NCI-H524 treated with DMSO at 0.1 percent for 48 hours (cell line): ENCODE measurements at regions not wholly inside any gene's neighbourhood (a gene's known extent, or its start where the extent isn't known, plus 50 kb on each side); places are given as distances from the start of the nearest gene placed in this dataset.
"Not testable (repeated sequence)": the region's sequence is repeated elsewhere in the genome, so short reads cannot be mapped to it uniquely, and the experiment has no call there.

Experiments used
- DNase-seq: peaks from one replicate; lab custom pipeline; 2025; lab: John Stamatoyannopoulos, UW

DNA sequence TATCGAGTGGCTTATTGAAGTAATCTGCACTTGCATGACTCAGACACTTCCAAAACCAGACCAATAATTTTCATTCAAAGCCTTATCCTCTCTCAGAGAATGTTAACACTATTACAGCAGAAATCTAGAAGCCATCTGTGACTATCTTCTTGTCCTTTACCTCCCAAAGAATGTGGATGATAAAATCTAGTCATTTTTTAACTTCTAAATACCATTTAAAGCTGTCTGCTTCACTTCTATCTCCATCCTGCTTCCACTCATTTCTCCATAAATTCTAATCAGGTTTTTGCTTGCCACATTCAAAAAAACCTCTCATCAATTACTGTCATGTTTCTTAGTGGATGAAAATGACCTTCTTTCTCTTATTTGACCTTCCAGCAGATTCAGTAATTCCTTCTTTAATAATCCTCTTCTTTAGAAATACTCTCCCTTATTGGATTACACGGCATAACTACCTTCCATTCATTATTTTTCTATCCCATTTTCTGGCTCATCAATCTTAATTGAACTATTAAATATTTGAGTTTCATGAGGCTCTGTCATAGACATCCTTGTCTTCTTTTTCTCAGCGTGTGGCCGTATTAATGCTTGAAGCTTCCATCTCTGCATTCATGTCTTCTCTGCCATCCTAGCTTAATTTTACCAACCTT lies 1999.4 kb downstream of the MRPL39 start:
- DNase-seq: no peak

- DNase-seq: no peak
Measured at GRCh38 chr21:23601549-23601948, 2005.7 kb downstream of the MRPL39 start.

DNA sequence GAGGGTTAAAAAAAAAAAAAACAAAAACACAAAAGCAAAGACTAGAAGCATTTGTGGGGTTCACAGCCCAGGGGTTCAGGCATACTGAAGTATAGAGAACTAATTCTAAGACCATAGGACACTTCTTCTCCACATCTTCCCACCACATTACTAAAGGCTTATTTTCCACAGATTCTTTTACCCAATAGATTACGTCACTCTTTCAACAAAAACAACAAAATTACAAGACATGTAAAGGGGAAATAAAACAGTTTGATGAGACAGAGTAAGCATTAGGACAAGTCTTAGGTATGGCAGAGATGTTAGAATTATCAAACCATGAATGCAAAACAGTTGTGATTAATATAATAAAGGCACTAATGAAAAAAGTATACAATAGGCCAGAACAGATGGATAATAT lies 2013.7 kb downstream of the MRPL39 start:
- DNase-seq: no peak

DNA sequence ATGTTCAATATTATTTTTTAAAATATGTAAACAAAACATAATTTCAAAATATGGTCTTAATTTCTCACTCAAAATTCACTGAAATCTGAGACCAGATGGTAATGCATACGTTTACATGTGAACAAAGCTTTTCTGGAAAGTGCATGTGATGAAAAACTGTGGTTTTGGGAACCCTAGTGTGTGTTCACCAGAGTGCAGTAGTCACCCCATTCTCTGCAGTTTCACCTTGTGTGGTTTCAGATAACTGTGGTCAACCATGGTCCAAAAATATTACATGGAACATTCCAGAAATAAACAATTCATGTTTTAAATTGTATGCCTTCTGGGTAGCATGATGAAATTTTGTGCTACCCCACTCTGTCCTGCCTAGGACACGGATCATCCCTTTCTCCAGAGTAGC lies 2021.9 kb downstream of the MRPL39 start:
- DNase-seq: no peak

DNA sequence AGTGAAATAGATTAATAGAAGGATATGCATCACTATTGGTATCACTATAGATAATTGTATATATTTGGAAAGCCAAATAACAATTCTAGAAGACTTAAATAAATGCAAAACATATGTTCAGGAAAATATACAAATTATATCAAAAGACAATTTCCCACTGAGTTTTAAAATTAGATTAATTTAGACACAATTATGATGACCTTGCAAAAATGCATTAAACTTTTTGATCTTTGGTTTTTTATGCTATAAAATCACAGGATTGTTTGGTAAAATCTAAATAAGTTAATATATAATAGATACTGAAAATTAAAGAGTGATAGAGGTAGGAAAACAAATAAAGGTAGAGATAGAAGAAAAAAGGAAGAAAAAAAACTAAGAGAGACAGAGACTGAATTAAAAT lies 2027.7 kb downstream of the MRPL39 start:
- no peak for DNase-seq

DNA sequence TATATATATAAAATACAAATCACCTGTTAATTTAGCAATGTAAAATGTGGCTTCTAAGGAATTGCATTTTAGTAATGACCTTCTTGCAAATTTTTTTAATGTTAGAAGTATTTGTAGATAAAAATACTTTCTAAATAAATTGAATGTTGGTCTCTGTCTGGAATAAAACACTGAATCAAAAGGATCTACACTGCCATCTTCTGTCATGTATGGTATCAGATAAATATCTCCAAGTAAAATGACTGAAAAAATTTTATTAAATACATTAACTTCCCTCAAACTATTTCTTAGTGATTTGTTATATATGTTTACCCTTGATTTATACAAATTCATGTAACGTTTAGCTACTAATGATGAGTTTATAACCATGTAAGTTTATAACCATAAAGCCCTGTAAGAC lies 2029.3 kb downstream of the MRPL39 start:
- DNase-seq: no peak

DNA sequence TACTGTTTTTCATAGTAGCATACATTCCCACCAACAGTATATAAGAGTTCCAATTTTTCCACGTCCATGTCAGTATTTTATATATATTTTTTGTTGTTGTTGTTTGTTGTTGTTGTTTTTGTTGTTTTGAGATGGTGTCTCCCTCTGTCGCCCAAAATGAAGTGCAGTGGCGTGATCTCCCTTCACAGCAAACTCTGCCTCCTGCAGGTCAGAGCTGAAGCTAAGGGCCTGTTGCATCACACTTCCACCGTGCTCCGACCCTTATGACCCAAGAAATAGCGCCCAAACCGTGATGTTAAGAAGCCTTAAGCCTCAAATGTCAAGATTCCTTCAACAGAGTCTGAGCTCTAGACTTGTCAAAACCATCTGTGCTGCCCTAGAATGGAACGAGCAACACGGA lies 2032.3 kb downstream of the MRPL39 start:
- DNase-seq: no peak

DNA sequence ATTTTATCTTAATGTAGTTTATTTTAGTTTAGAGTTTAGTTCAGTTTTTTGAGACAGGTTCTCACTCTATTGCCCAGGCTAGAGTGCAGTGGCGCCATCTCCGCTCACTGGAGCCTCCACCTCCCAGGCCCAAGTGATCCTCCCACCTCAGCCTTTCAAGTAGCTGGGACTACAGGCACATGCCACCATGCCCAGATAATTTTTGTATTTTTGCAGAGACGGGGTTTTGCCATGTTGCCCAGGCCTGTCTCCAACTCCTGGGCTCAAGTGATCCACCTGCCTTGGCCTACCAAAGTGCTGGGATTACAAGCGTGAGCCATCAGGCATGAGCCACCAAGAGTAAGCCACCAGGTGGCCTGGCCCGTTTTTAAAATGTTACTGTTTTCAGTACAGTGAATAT lies 2058.4 kb downstream of the MRPL39 start:
- not testable (repeated sequence) for DNase-seq

DNA sequence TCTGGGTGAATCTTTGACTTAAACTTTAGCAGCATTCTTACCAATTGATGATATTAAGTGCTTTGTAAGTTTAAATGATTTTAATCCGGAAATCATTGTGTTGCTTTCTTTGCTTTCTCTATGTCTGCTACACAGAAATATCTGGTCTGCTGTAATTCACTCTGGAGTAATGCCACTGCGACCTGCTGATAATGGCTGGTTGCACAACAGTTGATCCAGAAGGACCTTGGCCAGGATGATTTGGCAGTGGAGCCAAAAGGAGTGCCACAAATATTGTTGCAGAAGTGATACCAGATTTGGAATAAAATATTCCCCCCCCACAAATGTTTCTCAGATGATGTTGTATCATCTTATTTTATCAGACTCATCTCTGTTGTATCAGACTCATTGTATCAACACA lies 2063.9 kb downstream of the MRPL39 start:
- no peak for DNase-seq

- no peak for DNase-seq
Measured at GRCh38 chr21:23542097-23542496, 2065.2 kb downstream of the MRPL39 start.

DNA sequence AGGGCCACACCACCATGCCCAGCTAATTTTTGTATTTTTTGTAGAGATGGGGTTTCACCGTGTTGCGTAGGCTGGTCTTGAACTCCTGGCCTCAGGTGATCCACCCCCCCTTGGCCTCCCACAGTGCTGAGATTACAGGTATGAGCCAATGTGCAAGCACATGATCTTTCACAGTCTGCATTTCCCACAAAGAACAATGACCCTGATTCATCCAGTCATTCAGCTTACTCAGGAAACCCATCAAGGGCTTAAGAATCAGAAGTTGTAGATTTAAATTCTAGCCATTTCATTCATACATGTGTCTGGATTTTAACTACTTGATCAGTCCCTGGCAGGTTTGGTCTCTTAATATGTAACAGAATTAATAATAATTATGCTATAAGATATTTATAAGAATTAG lies 2065.7 kb downstream of the MRPL39 start:
- DNase-seq: no peak

DNA sequence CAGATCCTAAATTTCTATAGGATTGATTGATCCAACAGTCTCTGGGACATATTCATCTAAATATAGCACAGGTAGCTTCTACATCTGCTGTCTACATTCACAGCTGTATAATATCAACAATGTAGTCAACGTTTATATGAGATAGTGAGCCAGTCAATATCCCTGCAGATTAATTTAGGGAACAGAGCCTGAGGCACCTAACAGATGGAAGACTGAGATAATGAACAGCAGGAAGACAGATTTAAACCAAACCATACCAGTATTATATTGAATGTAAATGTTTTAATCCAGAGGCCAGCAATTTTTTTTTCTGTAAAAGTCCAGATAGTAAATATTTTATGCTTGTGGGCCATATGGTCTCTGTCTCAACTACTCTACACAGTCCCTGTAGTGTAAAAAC lies 2072.4 kb downstream of the MRPL39 start:
- peak; percentile 80 for DNase-seq

- DNase-seq: no peak
Measured at GRCh38 chr21:23531444-23531843, 2075.8 kb downstream of the MRPL39 start.

DNA sequence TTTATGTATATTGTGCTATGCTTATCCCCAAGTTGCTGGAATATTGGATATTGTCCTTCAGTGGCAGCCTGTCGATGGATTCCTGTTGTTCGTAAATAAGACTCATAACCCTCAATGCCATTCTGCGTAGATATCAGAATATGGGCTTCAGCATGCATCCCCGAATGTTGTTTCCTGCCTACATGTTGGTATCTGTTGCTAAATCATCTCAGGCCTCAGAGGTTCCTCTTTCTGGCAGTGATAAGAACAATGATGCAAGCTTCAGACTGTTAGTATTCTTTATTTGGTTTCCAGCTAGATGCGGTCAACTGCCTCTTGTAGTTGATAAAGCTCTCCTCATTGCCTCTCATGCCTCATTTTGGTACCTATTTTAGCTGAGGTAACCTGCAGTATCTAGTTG lies 2082.6 kb downstream of the MRPL39 start:
- no peak for DNase-seq

GRCh38 chr21:23522751-23523150 lies 2084.5 kb downstream of the MRPL39 start:
- no peak for DNase-seq

- DNase-seq: no peak
Measured at GRCh38 chr21:23507501-23507900, 2099.8 kb downstream of the MRPL39 start.

DNA sequence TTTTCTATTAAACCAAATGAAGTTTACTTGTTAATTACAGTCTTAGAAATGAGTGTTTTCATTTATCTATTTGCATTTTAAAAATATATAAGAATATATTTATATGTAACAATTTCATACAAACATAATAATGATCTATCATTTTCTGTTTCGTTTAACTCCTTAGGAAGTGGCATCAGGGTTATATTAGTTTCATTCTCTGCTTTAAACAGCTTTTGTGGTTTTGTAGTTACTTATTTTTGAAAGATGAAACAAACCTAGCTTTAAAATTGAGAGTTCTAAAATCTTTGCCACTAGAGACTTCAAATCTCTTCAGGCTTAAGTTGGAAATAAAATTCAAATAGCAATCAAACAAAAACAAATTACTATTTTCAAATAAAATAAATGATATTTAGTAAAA lies 2110.6 kb downstream of the MRPL39 start:
- DNase-seq: no peak

DNA sequence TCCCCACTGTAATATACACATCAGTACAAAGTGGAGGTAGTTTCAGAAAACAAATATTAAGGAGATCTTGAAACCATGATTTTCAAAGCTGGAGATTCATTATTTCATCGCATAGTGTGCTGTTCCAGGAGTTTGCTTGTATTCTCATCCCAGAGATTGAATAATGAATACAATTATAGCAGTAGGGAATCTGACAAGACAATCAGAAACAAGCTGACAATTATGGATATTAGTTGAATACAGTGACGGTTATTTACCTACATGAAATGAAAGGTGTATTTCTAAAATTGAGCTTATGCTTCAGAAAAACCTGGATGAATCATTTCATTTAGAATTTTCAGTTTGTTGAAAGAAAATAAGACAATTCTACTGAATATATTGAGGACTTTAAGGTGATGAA lies 2119.0 kb downstream of the MRPL39 start:
- DNase-seq: no peak

- DNase-seq: no peak
Measured at GRCh38 chr21:23480591-23481270, 2126.6 kb downstream of the MRPL39 start.

DNA sequence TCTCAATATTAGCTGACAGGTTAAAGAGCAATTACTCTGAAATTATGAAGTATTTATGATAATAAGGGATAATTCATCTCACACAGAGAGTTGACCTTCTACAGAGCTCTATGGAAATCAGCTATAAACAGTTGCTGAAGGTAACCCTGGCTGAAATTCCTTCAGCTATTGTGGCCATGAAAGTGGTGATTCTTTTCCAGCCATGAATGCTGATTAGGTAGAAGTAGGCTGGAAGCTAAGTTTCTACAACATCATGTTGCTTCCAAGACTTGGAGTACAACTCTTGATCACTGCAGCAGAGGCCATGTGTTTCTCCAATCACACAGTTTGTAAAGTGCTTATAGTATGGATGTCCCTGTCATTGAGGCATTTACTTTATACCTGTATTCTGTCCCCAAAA lies 2128.9 kb downstream of the MRPL39 start:
- no peak for DNase-seq

DNA sequence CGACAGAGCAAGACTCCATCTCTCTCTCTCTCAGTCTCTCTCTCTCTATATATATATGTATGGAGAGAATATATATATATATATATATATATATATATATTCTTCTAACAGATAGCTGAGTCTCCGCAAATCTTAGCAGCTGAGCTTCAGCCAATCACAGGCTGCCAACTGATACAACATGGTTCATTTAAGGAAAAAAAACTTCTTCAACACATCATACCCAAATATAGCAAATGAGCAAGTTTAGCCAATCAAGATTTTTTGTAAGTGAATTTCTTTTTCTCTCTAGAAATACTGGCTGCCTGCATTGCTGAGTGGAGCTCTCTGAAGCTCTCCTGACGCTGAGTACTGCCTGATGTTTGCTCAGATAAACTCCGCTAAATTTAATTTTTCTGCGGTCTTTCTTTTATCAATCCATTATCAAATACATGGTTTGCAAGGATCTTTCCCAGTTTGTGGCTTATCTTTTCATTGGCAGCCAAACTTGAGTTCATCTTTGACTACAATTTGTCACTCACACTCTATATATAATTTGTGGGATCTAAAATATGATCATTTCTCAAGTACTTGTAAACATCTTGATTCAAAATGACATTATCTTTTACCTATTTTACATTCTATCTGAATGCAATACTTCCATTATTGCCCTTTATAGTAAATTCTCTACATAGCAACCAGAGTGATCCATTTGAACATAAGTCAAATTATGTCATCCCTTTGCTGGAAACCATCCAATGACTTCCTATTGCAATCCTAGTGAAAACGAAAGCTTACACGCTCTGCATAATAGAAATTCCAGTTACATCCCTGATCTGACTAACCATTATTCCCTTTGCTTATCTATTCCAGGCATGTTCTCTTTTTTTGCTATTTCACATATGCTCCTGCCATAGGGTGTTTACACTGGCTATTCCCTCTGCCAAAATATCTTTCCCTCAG lies 2131.7 kb downstream of the MRPL39 start:
- DNase-seq: no peak

- no peak for DNase-seq
Measured at GRCh38 chr21:23471877-23472276, 2135.4 kb downstream of the MRPL39 start.

DNA sequence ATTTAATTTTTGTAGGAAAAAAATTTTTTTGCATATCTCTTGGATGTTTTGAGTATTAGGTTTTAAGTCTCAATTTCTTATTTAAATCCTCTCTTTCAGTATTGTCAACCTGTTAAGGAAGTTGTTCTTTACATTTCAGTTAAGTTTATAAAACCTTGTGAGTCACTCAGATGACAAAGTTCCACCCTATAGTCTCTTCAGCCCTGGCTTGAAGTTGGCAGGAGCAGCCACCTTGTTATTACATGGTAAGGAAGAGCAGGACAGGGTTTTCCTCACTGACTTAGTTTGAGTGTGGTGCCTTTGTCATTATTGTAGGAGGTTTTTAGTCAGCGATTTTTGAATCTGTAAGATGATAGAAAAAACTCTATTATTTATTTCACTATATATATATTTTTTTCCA lies 2143.9 kb downstream of the MRPL39 start:
- DNase-seq: no peak
